ENCODE measurements at regions not wholly inside any gene's neighbourhood (a gene's known extent, or its start where the extent isn't known, plus 50 kb on each side); places are given as distances from the start of the nearest gene placed in this dataset.

GRCh38 chr13:106906426-106906996 is 338.6 kb upstream of the ARGLU1 start:
- no peak for DNase-seq

- DNase-seq, result no peak
These were observed 337.6 kb upstream of the ARGLU1 start for GRCh38 chr13:106905380-106906162.

- DNase-seq, result no peak
These were observed 331.5 kb upstream of the ARGLU1 start for GRCh38 chr13:106899442-106899841.

GRCh38 chr13:106898231-106898630 is 330.3 kb upstream of the ARGLU1 start:
- no peak for DNase-seq

GRCh38 chr13:106888148-106888547 is 320.2 kb upstream of the ARGLU1 start:
- no peak for DNase-seq

- DNase-seq, result no peak
These were observed 319.7 kb upstream of the ARGLU1 start for GRCh38 chr13:106887686-106888085.

- no peak for DNase-seq
These were observed 316.0 kb upstream of the ARGLU1 start for GRCh38 chr13:106883976-106884375.

- no peak for DNase-seq
These were observed 314.3 kb upstream of the ARGLU1 start for GRCh38 chr13:106882246-106882645.

- no peak for DNase-seq
These were observed 311.9 kb upstream of the ARGLU1 start for GRCh38 chr13:106879806-106880205.

GRCh38 chr13:106874323-106874722 is 306.4 kb upstream of the ARGLU1 start:
- no peak for DNase-seq

GRCh38 chr13:106873810-106874209 is 305.9 kb upstream of the ARGLU1 start:
- no peak for DNase-seq

GRCh38 chr13:106867249-106867648 is 299.3 kb upstream of the ARGLU1 start:
- no peak for DNase-seq

GRCh38 chr13:106865716-106866440 is 297.9 kb upstream of the ARGLU1 start:
- no peak for DNase-seq

- DNase-seq, result no peak
These were observed 291.6 kb upstream of the ARGLU1 start for GRCh38 chr13:106859533-106859904.

GRCh38 chr13:106858903-106859532 is 291.1 kb upstream of the ARGLU1 start:
- no peak for DNase-seq

GRCh38 chr13:106852436-106852835 is 284.5 kb upstream of the ARGLU1 start:
- DNase-seq, result no peak

GRCh38 chr13:106850973-106851650 is 283.2 kb upstream of the ARGLU1 start:
- no peak for DNase-seq

GRCh38 chr13:106846571-106847448 is 278.9 kb upstream of the ARGLU1 start:
- no peak for DNase-seq

GRCh38 chr13:106836186-106836802 is 268.4 kb upstream of the ARGLU1 start:
- DNase-seq, result no peak

- no peak for DNase-seq
These were observed 267.5 kb upstream of the ARGLU1 start for GRCh38 chr13:106835477-106835876.

GRCh38 chr13:106821979-106822378 is 254.0 kb upstream of the ARGLU1 start:
- no peak for DNase-seq
